HG02759 (cell line): ENCODE measurements at regions not wholly inside any gene's neighbourhood (a gene's known extent, or its start where the extent isn't known, plus 50 kb on each side); places are given as distances from the start of the nearest gene placed in this dataset.
"Not testable (repeated sequence)": the region's sequence is repeated elsewhere in the genome, so short reads cannot be mapped to it uniquely, and the experiment has no call there.

Experiments
- ATAC-seq: cut with Tn5 transposase; IDR thresholded peaks from one replicate; pipeline ENCODE4 v1.9.1; 2021; ENCODE audit warnings: mild to moderate bottlenecking, moderate library complexity; ENCODE audit not compliant: unreplicated experiment

DNA sequence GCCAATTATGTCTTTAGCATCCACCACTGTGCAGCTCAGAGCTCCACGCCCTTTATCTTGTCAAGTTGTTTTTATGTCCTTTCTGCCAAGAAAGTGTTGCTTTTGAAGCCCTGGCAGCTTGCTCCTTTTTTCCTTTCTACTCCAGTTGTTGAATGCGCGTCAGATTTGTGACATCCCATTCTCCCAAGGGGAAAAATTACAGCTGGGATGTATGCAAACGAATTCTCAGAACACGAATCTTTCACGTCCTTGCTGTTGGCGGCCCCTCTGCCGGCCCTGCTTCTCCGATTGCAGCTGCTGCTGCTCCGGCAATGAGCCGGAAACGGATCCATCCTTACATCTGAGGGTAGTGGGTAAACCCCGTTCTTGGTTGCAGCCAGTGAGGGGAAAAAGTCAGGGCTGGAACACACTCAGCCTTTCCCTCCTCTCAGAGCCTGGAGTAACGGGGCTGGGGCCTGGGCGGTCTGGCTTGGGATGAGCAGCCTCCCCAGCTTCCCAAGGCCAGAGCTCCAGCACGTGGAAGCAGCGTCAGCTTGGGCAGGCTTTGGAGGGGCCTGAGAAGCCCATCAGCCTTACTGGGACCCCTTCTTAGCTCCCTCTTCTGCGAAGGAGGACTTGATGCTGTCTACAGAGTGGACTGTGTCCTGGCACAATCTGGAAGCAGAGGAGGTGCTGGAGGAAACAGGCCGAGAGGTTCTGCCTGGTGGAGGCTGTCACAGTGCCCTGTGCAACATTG is 79.0 kb upstream of the CHST15 start:
- ATAC-seq = no peak

DNA sequence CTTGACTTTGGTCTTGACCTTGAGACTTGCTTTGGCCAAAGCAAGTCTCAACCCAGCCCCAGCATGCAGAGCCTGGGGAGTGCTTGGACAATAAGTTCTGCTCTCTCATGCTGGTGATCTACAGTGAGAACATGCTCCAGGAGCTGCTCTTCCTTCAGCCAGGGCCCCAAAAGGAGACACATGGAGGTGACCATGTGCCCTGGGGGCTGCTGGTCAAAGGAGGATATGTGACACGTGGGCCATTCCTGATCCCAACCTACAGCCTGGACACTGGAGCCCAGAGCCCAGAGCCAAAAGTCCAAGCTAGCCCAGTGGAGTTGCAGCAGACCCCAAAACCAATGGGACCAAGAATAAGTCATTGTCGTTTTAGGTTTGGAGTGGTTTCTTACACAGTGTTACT is 78.2 kb upstream of the CHST15 start:
- no peak for ATAC-seq

DNA sequence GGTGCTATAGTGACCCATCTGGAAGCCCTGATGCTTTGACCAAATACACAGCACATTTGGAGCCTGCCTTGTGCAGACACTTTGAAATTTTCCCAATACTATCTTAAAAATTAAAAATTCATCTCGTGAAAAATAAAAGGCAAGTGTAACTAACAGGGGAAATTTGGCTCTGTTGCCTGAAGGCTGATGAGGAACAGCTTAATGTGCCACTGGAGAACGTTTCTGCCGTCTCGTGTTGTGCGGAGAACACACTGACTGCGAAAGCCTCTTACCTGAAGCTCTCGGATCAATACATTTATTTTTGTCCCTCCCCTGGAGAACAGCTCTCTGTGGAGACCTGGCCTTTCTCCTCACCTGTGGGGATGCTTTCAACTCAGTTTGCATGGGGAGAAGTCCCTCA is 77.2 kb upstream of the CHST15 start:
- no peak for ATAC-seq

DNA sequence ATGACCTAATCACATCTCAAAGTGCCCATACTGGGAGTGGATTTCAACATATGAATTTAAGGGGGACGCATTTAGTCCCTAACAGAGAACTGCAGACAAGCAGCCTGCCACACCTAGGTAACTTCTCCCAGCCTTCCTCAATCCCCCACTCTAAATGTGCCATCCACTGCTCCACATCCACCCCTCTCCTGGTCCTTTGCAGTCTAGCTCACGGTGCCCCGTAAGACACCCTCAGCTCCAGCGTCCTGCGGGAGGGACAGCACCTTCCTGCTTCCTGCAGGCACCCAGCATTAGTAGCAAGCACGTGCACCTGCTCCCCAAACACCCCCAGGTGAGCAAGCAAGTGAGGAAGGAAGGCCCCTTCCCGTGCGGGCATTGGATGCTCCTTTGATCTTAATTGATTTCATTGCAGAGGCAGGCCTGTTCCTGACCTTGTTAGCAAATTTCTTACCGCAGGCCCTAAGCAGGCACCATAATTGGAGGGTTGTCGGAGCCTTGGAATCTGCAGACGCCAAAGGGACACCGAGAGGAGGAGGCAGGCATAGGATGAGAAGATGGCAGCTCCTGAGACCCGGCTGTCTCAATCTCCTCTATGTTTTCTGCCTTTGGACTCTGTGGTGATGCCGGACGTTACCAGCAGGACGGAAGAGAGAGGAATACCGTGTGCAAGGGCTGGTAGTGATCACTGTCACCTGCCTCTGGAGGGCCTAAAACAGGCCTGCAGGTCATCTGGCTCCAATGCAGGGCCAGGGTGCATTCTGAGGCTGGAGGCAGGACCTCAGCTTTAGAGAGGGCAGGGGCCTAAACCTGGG is 75.8 kb upstream of the CHST15 start:
- no peak for ATAC-seq

DNA sequence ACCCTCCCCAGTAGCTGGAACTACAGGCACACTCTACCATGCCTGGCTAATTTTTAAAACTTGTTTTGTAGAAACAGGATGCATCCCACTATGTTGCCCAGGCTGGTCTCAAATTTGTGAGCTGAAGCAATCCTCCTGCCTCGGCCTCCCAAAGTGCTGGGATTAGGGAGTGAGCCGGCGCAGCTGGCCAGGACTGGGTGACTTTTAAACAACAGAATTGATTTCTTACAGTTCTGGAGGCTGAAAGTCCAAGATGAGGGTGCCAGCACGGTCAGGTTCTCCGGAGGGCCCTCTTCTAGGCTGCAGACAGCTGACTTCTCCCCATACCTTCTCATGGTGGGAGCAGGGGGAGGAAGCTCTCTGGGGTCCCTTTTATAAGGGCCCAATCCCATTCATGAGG is 75.2 kb upstream of the CHST15 start:
- ATAC-seq = no peak

DNA sequence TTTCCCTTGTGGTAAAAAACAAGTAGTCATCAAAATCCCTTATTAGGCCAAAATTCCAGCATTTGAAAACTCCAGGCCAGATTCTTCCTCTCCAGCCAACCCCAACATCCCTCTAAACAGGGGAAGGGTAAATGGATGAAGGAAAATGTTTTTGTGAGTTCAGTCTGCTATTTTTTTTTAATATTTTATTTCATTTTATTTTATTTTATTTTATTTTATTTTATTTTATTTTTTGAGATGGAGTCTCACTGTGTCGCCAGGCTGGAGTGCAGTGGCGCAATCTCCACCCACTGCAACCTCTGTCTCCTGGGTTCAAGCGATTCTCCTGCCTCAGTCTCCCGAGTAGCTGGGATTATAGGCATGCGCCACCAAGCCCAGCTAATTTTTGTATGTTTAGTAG is 74.5 kb upstream of the CHST15 start:
- ATAC-seq = not testable (repeated sequence)

DNA sequence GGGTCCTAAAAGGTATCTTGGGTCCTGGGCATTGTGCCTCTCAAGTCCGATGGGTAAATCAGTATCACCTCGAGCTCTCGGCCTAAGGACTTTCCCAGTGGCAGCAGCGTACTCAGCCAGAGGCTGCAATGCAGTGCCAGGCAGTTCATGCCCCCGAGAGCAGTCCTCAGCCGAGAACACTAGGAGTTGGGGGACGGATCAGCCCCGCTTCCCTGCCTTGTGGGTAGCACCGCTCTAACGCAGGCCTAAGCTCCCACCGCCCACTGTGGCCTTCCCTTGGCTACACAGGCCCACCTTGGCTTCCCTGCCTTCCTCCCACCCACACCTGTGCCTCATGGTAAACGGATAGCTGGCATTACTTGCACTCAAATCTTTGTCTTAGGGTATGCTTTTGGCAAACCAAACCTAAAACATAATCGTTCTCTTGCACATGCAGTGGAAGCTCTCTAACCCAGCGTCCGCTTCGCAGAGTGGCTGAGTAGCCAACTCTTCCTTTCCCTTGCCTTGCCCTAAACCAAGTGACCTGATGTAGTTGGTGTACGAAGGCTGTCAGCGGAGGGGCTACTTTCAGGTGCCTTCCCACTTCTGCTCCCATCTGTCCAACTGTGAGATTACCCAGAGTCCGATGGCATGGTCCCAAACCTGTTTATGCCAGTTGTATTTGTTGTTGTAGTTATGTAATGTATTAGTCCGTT is 73.2 kb upstream of the CHST15 start:
- ATAC-seq = no peak

DNA sequence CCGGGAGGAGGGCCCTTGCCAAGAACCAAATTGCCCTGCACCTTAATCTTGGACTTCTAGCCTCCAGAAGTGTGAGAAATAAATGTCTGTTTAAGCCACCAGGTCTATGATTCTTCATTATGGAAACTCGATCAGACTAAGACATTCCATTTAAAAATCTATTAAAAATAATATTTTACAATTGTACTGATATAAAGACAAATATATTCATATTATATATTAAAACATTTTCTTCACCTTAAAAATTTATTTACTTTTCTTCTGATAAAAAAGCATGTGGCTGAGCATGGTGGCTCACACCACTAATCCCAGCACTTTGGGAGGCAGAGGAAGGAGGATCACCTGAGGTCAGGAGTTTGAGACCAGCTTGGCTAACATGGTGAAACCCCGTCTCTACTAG is 72.4 kb upstream of the CHST15 start:
- ATAC-seq = no peak

DNA sequence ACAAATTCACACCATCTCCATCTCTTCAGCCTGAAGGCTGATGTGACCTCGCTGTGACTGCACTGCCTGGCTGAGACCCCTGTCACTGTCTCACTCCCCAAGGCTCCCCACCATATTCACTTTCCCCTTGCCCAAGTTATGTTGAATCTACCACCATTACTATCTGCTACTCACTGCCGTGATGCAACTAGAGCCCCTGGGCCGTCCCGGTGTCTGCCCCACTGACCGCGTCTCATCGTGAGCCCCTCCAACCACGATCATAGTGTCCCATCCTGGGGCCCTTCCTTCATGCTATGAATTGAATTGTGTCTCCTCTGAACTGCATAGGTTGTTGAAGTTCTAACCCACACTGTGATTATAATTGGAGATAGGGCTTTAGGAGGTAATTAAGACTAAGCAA is 71.9 kb upstream of the CHST15 start:
- no peak for ATAC-seq

DNA sequence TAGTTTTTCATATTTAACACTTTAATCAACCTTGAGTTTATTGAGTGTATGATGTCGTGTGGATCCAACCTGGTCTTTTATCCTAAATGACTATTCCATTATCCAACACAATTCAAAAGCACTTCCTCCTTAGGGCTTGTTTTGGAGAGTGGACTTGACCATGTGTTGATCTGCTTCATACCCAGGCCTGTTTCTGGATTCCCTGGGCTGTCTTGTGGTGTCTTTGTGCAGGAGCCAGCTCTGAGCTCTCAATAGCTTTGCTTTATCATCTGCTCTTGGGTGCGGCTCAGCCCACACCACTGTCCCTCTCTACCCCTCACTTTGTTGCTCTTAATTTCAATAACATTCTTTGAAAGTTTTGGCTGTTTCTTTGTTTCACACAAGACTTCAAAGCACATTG is 70.9 kb upstream of the CHST15 start:
- ATAC-seq = no peak

DNA sequence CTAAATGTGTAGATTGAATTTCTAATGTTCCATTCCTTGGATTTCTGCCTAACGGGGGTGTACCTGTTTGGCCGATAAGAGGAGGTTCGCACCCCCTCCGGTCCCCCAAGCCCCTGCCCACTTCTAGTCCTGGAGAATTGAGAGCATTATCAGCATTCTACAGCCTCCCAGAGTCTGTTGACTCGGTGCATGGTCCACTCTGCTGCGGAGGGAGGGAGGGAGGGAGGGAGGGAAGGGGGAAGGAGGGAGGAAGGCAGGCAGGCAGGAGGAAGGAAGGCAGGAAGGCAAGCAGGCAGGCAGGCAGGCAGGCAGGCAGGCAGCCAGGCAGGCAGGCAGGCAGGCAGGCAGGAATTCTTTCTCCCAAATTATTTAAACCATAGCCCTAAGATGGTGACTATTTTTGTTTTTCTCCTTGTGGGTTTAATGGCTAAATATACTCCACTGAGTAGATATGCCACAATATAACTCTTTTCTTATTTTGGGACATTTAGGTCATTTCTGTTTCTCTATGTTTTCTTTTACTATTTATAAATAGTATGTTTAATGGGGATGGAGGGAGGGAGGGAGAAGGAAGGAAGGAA is 69.5 kb upstream of the CHST15 start:
- no peak for ATAC-seq

DNA sequence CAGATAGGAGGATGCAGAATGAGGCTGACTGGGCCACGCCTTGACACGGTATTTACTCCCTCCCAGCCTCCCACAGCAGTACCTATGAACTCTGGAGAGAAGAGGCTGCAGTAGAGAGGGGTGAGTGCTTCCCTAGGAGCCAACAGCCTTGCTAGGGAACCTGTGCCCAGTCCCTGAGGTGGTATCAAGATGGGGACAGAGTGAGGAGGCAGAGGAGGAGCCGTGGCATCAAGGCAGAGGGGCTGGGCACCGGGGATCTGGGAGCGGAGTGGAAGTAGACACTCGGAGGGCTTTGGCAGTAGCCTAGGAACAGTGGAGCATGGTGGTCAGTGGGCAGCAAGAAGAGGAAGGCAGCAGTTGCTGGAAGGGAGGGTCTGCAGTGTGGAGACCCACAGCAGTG is 68.7 kb upstream of the CHST15 start:
- no peak for ATAC-seq

DNA sequence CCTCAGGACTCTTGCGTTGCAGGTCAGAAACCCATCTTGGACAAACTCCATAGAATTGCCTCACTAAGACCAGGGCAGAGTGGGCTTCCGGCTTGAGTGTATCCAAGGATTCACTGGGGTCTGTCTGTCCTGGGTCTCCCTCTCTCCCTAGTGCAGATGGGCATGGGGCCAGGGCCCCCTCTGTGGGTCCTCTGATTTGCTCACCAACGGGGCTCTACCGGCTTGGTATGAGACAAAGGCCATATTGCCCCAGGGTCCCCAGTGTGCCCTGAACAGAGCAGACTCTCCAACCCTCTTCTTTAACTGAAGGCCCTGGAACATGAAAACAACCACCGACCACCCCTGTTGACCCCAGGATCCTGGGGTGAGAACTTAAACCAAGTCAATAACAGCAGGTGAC is 68.2 kb upstream of the CHST15 start:
- ATAC-seq = no peak

DNA sequence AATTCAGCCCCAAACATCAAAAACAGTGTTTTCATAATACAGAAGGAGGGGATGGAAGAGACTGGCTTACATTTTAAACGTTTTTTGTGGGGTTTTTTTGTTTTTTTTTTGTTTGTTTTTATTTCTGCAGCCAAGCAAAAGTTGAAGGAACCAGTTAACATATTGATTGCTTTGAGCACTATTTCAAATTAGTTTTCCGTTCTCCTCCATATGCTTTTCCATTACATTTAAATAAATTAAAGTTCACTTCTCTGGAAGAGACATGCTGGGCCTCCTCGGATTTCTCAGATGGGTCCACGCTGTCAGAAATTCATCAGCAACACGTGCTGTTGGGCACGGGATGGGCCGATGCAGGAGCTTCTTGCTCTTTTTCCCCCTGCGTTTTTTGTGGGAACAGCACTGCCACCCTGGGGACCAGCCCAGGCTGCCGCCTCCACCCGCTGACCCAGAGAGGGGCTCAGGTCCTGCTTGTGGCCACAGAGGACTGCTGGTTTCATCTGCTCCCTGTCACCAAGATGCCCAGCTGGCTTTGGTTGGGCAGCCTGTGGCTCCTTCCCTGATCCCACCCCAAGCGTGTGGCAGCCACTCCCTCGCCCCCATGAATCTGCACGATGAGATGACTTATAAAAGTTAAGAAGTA is 67.7 kb upstream of the CHST15 start:
- ATAC-seq = no peak

DNA sequence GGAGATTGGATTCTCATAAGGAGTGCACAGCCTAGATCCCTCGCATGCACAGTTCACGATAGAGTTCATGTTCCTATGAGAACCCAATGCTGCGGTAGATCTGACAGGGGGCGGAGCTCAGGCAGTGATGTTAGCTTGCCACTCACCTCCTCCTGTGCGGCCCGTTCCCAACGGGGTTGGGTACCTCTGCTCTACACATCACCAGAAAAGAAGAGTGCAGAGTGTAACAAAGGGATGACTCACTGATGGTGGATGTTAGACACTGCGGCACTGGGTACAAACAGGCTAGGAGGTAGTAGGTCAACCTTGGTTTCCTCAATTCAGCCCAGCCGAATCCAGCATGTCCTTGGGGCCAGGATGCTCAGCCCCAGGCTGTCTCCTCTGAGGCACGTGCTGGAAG is 66.8 kb upstream of the CHST15 start:
- ATAC-seq = no peak

DNA sequence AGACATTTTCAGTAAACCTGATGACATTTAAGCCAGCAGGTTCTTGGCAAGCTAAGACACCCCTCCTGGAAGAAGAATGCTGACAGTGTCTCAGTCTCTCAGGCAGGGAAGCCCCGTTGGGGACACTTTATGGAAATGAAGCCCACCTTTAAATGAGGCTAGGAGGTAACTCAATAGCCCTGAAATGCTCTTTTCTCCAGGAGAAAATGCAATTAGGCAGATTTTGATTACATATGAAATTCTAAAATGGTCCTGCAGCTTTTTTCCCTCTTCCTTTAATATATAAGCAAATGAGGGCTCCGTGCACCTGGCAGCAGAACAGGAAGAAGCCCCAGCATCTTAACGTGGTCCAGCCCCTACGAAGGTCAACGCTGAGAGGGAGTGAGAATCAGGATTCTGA is 65.8 kb upstream of the CHST15 start:
- no peak for ATAC-seq

DNA sequence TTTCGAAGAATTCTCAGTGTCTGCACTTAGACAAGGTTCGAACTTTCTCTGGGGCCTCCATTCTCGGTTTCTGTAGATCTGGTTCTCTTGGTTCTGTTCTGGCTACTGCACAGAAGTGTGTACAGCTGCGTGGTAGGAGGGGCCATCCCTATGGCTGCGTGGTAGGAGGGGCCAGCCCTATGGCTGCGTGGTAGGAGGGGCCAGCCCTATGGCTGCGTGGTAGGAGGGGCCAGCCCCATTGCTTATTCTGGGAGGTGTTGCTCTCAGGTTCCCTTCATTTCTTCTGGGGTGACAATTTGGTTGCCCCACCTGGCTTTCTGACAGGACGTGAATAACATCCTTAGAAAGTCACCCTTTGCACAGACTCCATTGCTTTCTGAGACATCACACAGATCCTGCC is 65.2 kb upstream of the CHST15 start:
- ATAC-seq = no peak

DNA sequence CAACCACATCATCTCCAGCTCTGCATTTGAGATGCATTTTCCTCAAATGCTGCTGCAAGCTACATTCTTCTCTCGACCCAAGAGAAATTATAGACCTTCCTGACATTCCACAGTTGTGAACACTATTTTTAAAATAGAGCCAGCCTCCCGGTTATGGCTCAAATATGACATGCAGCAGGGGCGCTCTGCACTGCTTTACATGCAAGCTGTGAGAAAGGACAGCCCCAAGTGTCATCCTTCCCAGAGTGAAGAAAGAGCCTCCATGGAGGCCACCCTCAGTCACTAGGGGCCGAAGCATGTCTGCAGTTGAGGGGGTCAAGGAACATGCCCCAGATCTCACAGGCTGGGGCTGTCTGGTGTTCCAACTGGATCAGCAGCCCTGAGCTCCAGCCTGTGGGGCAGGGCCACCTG is 63.9 kb upstream of the CHST15 start:
- ATAC-seq = no peak

DNA sequence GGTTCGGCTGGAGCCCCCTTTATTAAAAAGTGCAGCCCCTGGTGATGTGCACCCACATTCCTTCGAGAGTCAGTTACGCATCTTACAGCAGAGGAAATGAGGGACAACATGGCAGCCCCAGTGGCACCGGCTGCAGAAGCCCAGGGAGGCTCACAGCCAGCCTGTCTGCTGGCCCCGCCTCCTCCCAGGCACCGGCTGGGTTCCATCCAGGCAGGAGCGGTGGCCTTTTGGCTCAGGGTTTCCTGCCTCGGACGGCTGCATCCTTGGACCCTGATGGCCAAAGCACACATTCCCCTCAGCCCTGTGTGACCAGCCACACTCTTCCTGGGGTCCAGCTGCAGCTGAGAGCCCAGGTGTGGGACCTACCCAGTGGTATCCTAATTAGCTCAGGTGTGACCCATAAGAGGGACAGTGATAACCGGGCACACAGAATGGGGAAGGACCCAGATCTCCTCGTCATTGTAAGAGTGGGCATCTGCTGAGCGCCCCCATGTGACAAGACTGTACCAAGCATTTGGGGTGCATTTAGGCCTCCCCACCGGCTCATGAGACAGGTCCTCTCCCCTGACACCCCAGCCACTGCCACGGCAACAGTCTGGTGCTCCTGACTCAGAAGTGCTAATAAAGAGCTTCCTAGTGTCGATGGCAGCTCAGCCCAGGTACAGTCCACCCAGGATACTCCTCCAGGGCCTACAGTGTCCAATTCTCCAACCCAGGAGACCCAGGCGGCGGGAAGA is 63.3 kb upstream of the CHST15 start:
- no peak for ATAC-seq

DNA sequence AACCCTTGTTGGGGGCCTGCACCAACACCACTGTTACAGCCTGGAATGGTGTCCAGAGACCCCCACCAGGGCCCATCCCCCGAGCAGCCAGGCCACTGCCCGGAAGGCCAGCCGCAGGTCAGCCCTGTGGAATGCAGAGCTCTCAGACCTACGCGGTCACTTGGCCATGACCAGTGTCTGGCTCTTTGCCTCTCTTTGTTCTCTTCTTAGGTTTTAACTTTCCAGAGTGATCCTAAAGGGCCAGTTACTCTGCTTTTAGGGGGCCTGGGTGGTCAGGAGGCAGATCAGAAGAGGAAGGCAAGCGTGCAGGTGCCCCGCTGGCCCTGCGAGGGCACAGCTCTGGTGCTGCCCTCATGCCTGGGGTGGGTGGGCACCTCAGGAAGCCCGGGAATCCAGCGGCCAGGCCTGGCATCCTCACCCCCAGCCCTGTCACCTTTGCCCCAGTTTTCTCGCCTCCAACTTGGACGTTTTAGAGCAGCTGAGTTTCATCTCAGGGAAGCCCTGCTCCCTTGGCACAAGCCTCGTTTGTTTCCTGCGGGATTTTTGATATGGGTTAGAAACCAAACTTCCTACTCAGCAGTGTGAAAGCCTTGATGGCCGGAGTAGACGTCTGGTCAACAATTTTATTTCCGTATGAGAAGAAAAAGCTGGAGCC is 62.5 kb upstream of the CHST15 start:
- no peak for ATAC-seq
